ENCODE measurements at regions not wholly inside any gene's neighbourhood (a gene's known extent, or its start where the extent isn't known, plus 50 kb on each side); places are given as distances from the start of the nearest gene placed in this dataset.

GRCh38 chr9:23603311-23603710 is 222.7 kb downstream of the ELAVL2 start:
- no peak for DNase-seq
- no peak for FAIRE-seq
- H3K4me1 ChIP-seq (ENCODE audit: control insufficient read depth in 3 of 3, insufficient read depth in 2 of 3, low read depth in 1 of 3, low read length in 2 of 3), result no peaks in the 10 kb centered on the region
- 90 to 95% (median 90%) methylated on average over 7 of the region's 7 CpGs for WGBS, 3 donors
- no peaks in the 10 kb centered on the region for H3K9me3 ChIP-seq (ENCODE audit: control insufficient read depth in 2 of 2, insufficient read depth in 1 of 2, low read depth in 1 of 2, low read length in 1 of 2)
- no peaks in the 10 kb centered on the region for H3K36me3 ChIP-seq (ENCODE audit: control insufficient read depth in 3 of 3, insufficient read depth in 2 of 3, low read depth in 1 of 3, low read length in 3 of 3)
- H3K27ac ChIP-seq (ENCODE audit: low read depth in 1 of 3, low read length in 2 of 3), result no peak overlapping the region
- H3K27me3 ChIP-seq (ENCODE audit: control insufficient read depth in 3 of 3, insufficient read depth in 3 of 3, low read length in 3 of 3), result no peaks in the 10 kb centered on the region
- no peak overlapping the region for H3K4me3 ChIP-seq (ENCODE audit: low read depth in 1 of 3, low read length in 3 of 3)

GRCh38 chr9:23606107-23606506 is 219.9 kb downstream of the ELAVL2 start:
- Histone ChIP-seq H3K27ac (ENCODE audit: low read depth in 1 of 3, low read length in 2 of 3) (no peak overlapping the region), H3K4me3 (ENCODE audit: low read depth in 1 of 3, low read length in 3 of 3) (no peak overlapping the region), H3K4me1 (ENCODE audit: control insufficient read depth in 3 of 3, insufficient read depth in 2 of 3, low read depth in 1 of 3, low read length in 2 of 3) (no peaks in the 10 kb centered on the region), H3K27me3 (ENCODE audit: control insufficient read depth in 3 of 3, insufficient read depth in 3 of 3, low read length in 3 of 3) (no peaks in the 10 kb centered on the region), H3K9me3 (ENCODE audit: control insufficient read depth in 2 of 2, insufficient read depth in 1 of 2, low read depth in 1 of 2, low read length in 1 of 2) (no peaks in the 10 kb centered on the region), H3K36me3 (ENCODE audit: control insufficient read depth in 3 of 3, insufficient read depth in 2 of 3, low read depth in 1 of 3, low read length in 3 of 3) (no peaks in the 10 kb centered on the region)
- DNase-seq, result no peak
- no peak for FAIRE-seq
- 26 to 74% (median 35%) methylated on average over 1 of the region's 1 CpG for WGBS, 3 donors

- Histone ChIP-seq H3K36me3 (ENCODE audit: control insufficient read depth in 3 of 3, insufficient read depth in 2 of 3, low read depth in 1 of 3, low read length in 3 of 3) (no peaks in the 10 kb centered on the region), H3K4me1 (ENCODE audit: control insufficient read depth in 3 of 3, insufficient read depth in 2 of 3, low read depth in 1 of 3, low read length in 2 of 3) (no peaks in the 10 kb centered on the region), H3K9me3 (ENCODE audit: control insufficient read depth in 2 of 2, insufficient read depth in 1 of 2, low read depth in 1 of 2, low read length in 1 of 2) (no peaks in the 10 kb centered on the region), H3K27ac (ENCODE audit: low read depth in 1 of 3, low read length in 2 of 3) (no peak overlapping the region), H3K4me3 (ENCODE audit: low read depth in 1 of 3, low read length in 3 of 3) (no peak overlapping the region), H3K27me3 (ENCODE audit: control insufficient read depth in 3 of 3, insufficient read depth in 3 of 3, low read length in 3 of 3) (no peaks in the 10 kb centered on the region)
- no peak for DNase-seq
- no peak for FAIRE-seq
- WGBS, 3 donors, result 23 to 42% (median 29%) methylated on average over 3 of the region's 3 CpGs
These were observed 217.6 kb downstream of the ELAVL2 start for GRCh38 chr9:23608456-23608855.

- FAIRE-seq (no peak), DNase-seq (no peak)
- Histone ChIP-seq H3K4me1 (ENCODE audit: control insufficient read depth in 3 of 3, insufficient read depth in 2 of 3, low read depth in 1 of 3, low read length in 2 of 3) (no peaks in the 10 kb centered on the region), H3K27me3 (ENCODE audit: control insufficient read depth in 3 of 3, insufficient read depth in 3 of 3, low read length in 3 of 3) (no peaks in the 10 kb centered on the region), H3K27ac (ENCODE audit: low read depth in 1 of 3, low read length in 2 of 3) (no peak overlapping the region), H3K9me3 (ENCODE audit: control insufficient read depth in 2 of 2, insufficient read depth in 1 of 2, low read depth in 1 of 2, low read length in 1 of 2) (no peaks in the 10 kb centered on the region), H3K36me3 (ENCODE audit: control insufficient read depth in 3 of 3, insufficient read depth in 2 of 3, low read depth in 1 of 3, low read length in 3 of 3) (no peaks in the 10 kb centered on the region), H3K4me3 (ENCODE audit: low read depth in 1 of 3, low read length in 3 of 3) (no peak overlapping the region)
- 64 to 68% (median 66%) methylated on average over 3 of the region's 3 CpGs for WGBS, 3 donors
These were observed 214.2 kb downstream of the ELAVL2 start for GRCh38 chr9:23611869-23612268.

- Histone ChIP-seq H3K27ac (ENCODE audit: low read depth in 1 of 3, low read length in 2 of 3) (no peak overlapping the region), H3K4me3 (ENCODE audit: low read depth in 1 of 3, low read length in 3 of 3) (no peak overlapping the region), H3K36me3 (ENCODE audit: control insufficient read depth in 3 of 3, insufficient read depth in 2 of 3, low read depth in 1 of 3, low read length in 3 of 3) (no peaks in the 10 kb centered on the region), H3K27me3 (ENCODE audit: control insufficient read depth in 3 of 3, insufficient read depth in 3 of 3, low read length in 3 of 3) (no peaks in the 10 kb centered on the region), H3K4me1 (ENCODE audit: control insufficient read depth in 3 of 3, insufficient read depth in 2 of 3, low read depth in 1 of 3, low read length in 2 of 3) (no peaks in the 10 kb centered on the region), H3K9me3 (ENCODE audit: control insufficient read depth in 2 of 2, insufficient read depth in 1 of 2, low read depth in 1 of 2, low read length in 1 of 2) (no peaks in the 10 kb centered on the region)
- FAIRE-seq (no peak), DNase-seq (no peak)
- WGBS, 3 donors, result 92 to 97% (median 94%) methylated on average over 6 of the region's 6 CpGs
These were observed 210.5 kb downstream of the ELAVL2 start for GRCh38 chr9:23615569-23615968.

- Histone ChIP-seq H3K27ac (ENCODE audit: low read depth in 1 of 3, low read length in 2 of 3) (no peak overlapping the region), H3K36me3 (ENCODE audit: control insufficient read depth in 3 of 3, insufficient read depth in 2 of 3, low read depth in 1 of 3, low read length in 3 of 3) (no peaks in the 10 kb centered on the region), H3K27me3 (ENCODE audit: control insufficient read depth in 3 of 3, insufficient read depth in 3 of 3, low read length in 3 of 3) (no peaks in the 10 kb centered on the region), H3K4me1 (ENCODE audit: control insufficient read depth in 3 of 3, insufficient read depth in 2 of 3, low read depth in 1 of 3, low read length in 2 of 3) (no peaks in the 10 kb centered on the region), H3K9me3 (ENCODE audit: control insufficient read depth in 2 of 2, insufficient read depth in 1 of 2, low read depth in 1 of 2, low read length in 1 of 2) (no peaks in the 10 kb centered on the region), H3K4me3 (ENCODE audit: low read depth in 1 of 3, low read length in 3 of 3) (no peak overlapping the region)
- DNase-seq (no peak), FAIRE-seq (no peak)
- 69 to 89% (median 73%) methylated on average over 2 of the region's 2 CpGs for WGBS, 3 donors
These were observed 204.9 kb downstream of the ELAVL2 start for GRCh38 chr9:23621188-23621587.

- no peak for DNase-seq
- no peak for FAIRE-seq
- Histone ChIP-seq H3K4me1 (ENCODE audit: control insufficient read depth in 3 of 3, insufficient read depth in 2 of 3, low read depth in 1 of 3, low read length in 2 of 3) (no peaks in the 10 kb centered on the region), H3K36me3 (ENCODE audit: control insufficient read depth in 3 of 3, insufficient read depth in 2 of 3, low read depth in 1 of 3, low read length in 3 of 3) (no peaks in the 10 kb centered on the region), H3K9me3 (ENCODE audit: control insufficient read depth in 2 of 2, insufficient read depth in 1 of 2, low read depth in 1 of 2, low read length in 1 of 2) (no peaks in the 10 kb centered on the region), H3K4me3 (ENCODE audit: low read depth in 1 of 3, low read length in 3 of 3) (no peak overlapping the region), H3K27ac (ENCODE audit: low read depth in 1 of 3, low read length in 2 of 3) (no peak overlapping the region), H3K27me3 (ENCODE audit: control insufficient read depth in 3 of 3, insufficient read depth in 3 of 3, low read length in 3 of 3) (no peaks in the 10 kb centered on the region)
- WGBS, 3 donors, result 77 to 82% (median 78%) methylated on average over 3 of the region's 3 CpGs
These were observed 204.1 kb downstream of the ELAVL2 start for GRCh38 chr9:23621924-23622323.

- Histone ChIP-seq H3K27ac (ENCODE audit: low read depth in 1 of 3, low read length in 2 of 3) (no peak overlapping the region), H3K4me3 (ENCODE audit: low read depth in 1 of 3, low read length in 3 of 3) (no peak overlapping the region), H3K36me3 (ENCODE audit: control insufficient read depth in 3 of 3, insufficient read depth in 2 of 3, low read depth in 1 of 3, low read length in 3 of 3) (no peaks in the 10 kb centered on the region), H3K9me3 (ENCODE audit: control insufficient read depth in 2 of 2, insufficient read depth in 1 of 2, low read depth in 1 of 2, low read length in 1 of 2) (no peaks in the 10 kb centered on the region), H3K27me3 (ENCODE audit: control insufficient read depth in 3 of 3, insufficient read depth in 3 of 3, low read length in 3 of 3) (no peaks in the 10 kb centered on the region), H3K4me1 (ENCODE audit: control insufficient read depth in 3 of 3, insufficient read depth in 2 of 3, low read depth in 1 of 3, low read length in 2 of 3) (no peaks in the 10 kb centered on the region)
- no peak for DNase-seq
- 81 to 92% (median 84%) methylated on average over 4 of the region's 4 CpGs for WGBS, 3 donors
- FAIRE-seq, result no peak
These were observed 203.6 kb downstream of the ELAVL2 start for GRCh38 chr9:23622396-23622795.

- WGBS, 3 donors, result 50 to 74% (median 63%) methylated on average over 2 of the region's 2 CpGs
These were observed 195.6 kb downstream of the ELAVL2 start for GRCh38 chr9:23630488-23630887.

More at GRCh38 chr9:23630488-23630887, 195.6 kb downstream of the ELAVL2 start:
- no peaks in the 10 kb centered on the region for H3K9me3 ChIP-seq (ENCODE audit: control insufficient read depth in 2 of 2, insufficient read depth in 1 of 2, low read depth in 1 of 2, low read length in 1 of 2)
- H3K27ac ChIP-seq (ENCODE audit: low read depth in 1 of 3, low read length in 2 of 3), result no peak overlapping the region
- no peaks in the 10 kb centered on the region for H3K27me3 ChIP-seq (ENCODE audit: control insufficient read depth in 3 of 3, insufficient read depth in 3 of 3, low read length in 3 of 3)
- FAIRE-seq, result no peak
- no peak for DNase-seq
- no peaks in the 10 kb centered on the region for H3K36me3 ChIP-seq (ENCODE audit: control insufficient read depth in 3 of 3, insufficient read depth in 2 of 3, low read depth in 1 of 3, low read length in 3 of 3)
- no peaks in the 10 kb centered on the region for H3K4me1 ChIP-seq (ENCODE audit: control insufficient read depth in 3 of 3, insufficient read depth in 2 of 3, low read depth in 1 of 3, low read length in 2 of 3)
- H3K4me3 ChIP-seq (ENCODE audit: low read depth in 1 of 3, low read length in 3 of 3), result no peak overlapping the region
